GM12878 (cell line): ENCODE measurements at regions not wholly inside any gene's neighbourhood (a gene's known extent, or its start where the extent isn't known, plus 50 kb on each side); places are given as distances from the start of the nearest gene placed in this dataset.

ENCODE experiments used
- ATAC-seq: fragments of 200-7000 bp; cut with Tn5 transposase; 3 replicates; pipeline ENCODE4 v1.9.1; 2020; ENCODE audit warnings: mild to moderate bottlenecking, moderate library complexity
- BruUV-seq: library from RNA; stranded (reverse); fragments of 400-500 nt; replicated peaks from 2 replicates; lab custom pipeline; 2021; lab: Mats Ljungman, UMichigan
- CTCF ChIA-PET: fragments of 300-600 bp; sonication (Branson Sonifier 250); formaldehyde crosslinking; extraction: SDS; loops from one replicate; lab custom pipeline; 2021; ENCODE audit warnings: inconsistent platforms; lab: Yijun Ruan, JAX
- POLR2A ChIA-PET: fragments of 350-600 bp; formaldehyde crosslinking; extraction: SDS; loops from one replicate; lab custom pipeline; 2021; ENCODE audit warnings: inconsistent platforms; lab: Charles Lee
- RAD21 ChIA-PET: fragments of 300-600 bp; sonication (Branson Sonifier 250); formaldehyde crosslinking; loops from one replicate; lab custom pipeline; 2023; ENCODE audit warnings: antibody characterized with exemption; ENCODE audit not compliant: unreplicated experiment; lab: Charles Lee
- SMC1A ChIA-PET: fragments of 300-600 bp; sonication (Branson Sonifier 250); formaldehyde crosslinking; loops from one replicate; lab custom pipeline; 2023; ENCODE audit not compliant: unreplicated experiment, uncharacterized antibody; lab: Charles Lee
- DNase-seq: peaks from one replicate; pipeline ENCODE4 v3.0.0-alpha.2; 2011; ENCODE audit warnings: low read depth, low spot score
- FAIRE-seq: peaks from 3 replicates; lab custom pipeline; 2011; peaks lifted over from hg19 to GRCh38; lab: Jason Lieb, UNC
- H2AFZ ChIP-seq: 2 replicates; pipeline ENCODE4 v1.6.0; 2011; ENCODE audit warnings: low read depth, low read length, control low read depth; ENCODE audit not compliant: control insufficient read depth
- H3K27ac ChIP-seq: 2 replicates; pipeline ENCODE4 v1.5.1; 2011; ENCODE audit warnings: control low read depth; ENCODE audit not compliant: control insufficient read depth, insufficient read depth
- H3K27me3 ChIP-seq, 2 experiments: replicated peaks in 1 of 2; 2 replicates each; pipeline versions ENCODE4 v1.6.0 to v1.6.1; 2011; ENCODE audit warnings: low read length in 1 of 2; ENCODE audit not compliant: control insufficient read depth in 2 of 2, insufficient read depth in 2 of 2
- H3K36me3 ChIP-seq, 2 experiments: 2 replicates each; pipeline ENCODE4 v1.5.1; 2011; ENCODE audit warnings: low read length in 1 of 2; ENCODE audit not compliant: control insufficient read depth in 2 of 2, insufficient read depth in 2 of 2
- H3K4me1 ChIP-seq: 2 replicates; pipeline ENCODE4 v1.6.1; 2011; ENCODE audit warnings: mild to moderate bottlenecking, low read length, moderate library complexity, mixed read lengths; ENCODE audit not compliant: control insufficient read depth, insufficient read depth
- H3K4me2 ChIP-seq: 2 replicates; pipeline ENCODE4 v1.6.0; 2011; ENCODE audit warnings: control low read depth; ENCODE audit not compliant: control insufficient read depth, insufficient read depth
- H3K4me3 ChIP-seq: fragments of 200-600 bp; sonication (generic); 2 replicates; pipeline ENCODE4 v1.5.1; 2016
- H3K79me2 ChIP-seq: 2 replicates; pipeline ENCODE4 v1.6.0; 2011; ENCODE audit warnings: low read length; ENCODE audit not compliant: control insufficient read depth, insufficient read depth
- H3K9ac ChIP-seq: 2 replicates; pipeline ENCODE4 v1.8.0; 2011; ENCODE audit warnings: low read length, control low read depth, mixed read lengths; ENCODE audit not compliant: control insufficient read depth, insufficient read depth
- H3K9me3 ChIP-seq: replicated peaks from 3 replicates; pipeline ENCODE4 v1.5.1; 2011; ENCODE audit warnings: mild to moderate bottlenecking, low read length; ENCODE audit not compliant: control insufficient read depth, insufficient read depth
- H4K20me1 ChIP-seq: 2 replicates; pipeline ENCODE4 v1.6.0; 2011; ENCODE audit not compliant: control insufficient read depth, insufficient read depth
- IKZF2 ChIP-seq, 2 experiments: fragments of 450-650 bp; IDR thresholded peaks; 2 replicates each; pipeline ENCODE4 v1.6.1; 2017; ENCODE audit warnings: mild to moderate bottlenecking in 2 of 2, moderate library complexity in 2 of 2
- PAX5 ChIP-seq: IDR thresholded peaks from 2 replicates; pipeline ENCODE4 v1.6.1; 2011; ENCODE audit warnings: low read depth, low read length, borderline replicate concordance
- RAD21 ChIP-seq: IDR thresholded peaks from 2 replicates; pipeline ENCODE4 v1.6.1; 2011; ENCODE audit warnings: mild to moderate bottlenecking, low read depth, low read length, moderate library complexity; ENCODE audit not compliant: insufficient read depth
- WGBS: methylation state at CpG from one replicate; pipeline ENCODE4 v1.1.6; 2016; ENCODE audit warnings: low lambda C conversion rate; ENCODE audit not compliant: insufficient replicate concordance, insufficient coverage; ENCODE audit errors: missing lambda C conversion rate; 5-methylcytosine and 5-hydroxymethylcytosine counted together
- in situ Hi-C: fragments of 300-500 bp; cut with MboI; formaldehyde crosslinking; loops from 9 replicates; pipeline ENCODE4 v1.14.3; 2018; ENCODE audit warnings: mixed read lengths
- intact Hi-C: fragments of 100-400 bp; cut with micrococcal nuclease; formaldehyde crosslinking; loops from one replicate; pipeline ENCODE4 v1.14.2; 2022; ENCODE audit not compliant: unreplicated experiment
- TF ChIP-seq, protein P1 (sequence below): IDR thresholded peaks from 2 replicates; pipeline ENCODE4 v1.6.1; 2011; ENCODE audit warnings: borderline replicate concordance, low read depth, mild to moderate bottlenecking, moderate library complexity, low read length; ENCODE audit not compliant: insufficient read depth, poor library complexity, severe bottlenecking

DNA sequence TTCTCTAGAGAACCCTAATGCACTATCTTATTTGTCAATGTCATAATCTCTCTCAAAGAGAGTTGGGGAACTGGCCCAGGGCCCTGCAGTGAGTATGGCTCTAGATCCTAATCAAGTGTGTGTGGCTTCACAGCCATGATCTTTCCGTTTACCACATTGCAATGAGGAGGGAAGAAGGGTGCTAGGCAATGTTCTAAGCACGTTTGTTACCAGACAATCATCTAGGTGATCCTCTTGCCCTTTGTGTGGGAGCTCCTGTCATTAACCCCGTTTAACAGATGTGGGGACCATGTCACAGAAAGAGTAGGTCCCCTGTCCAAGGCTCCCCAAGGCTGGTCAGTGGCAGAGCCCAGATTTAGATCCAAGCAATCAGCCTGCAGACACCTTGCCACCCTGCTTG, 128.2 kb upstream of the IRX4 start:
- BruUV-seq: no TSS peak
- no peak for ATAC-seq
- H2AFZ ChIP-seq: no peak overlapping the region
- in situ Hi-C loops (no loop called here), intact Hi-C loops (no loop called here)
- no peak overlapping the region for H3K27ac ChIP-seq
- SMC1A ChIA-PET: no interaction called here
- no peaks in the 10 kb centered on the region for H3K36me3 ChIP-seq
- no peak overlapping the region for H3K4me2 ChIP-seq
- no peak overlapping the region for H3K9ac ChIP-seq
- DNase-seq: no peak
- no peaks in the 10 kb centered on the region for H3K79me2 ChIP-seq
- no peaks in the 10 kb centered on the region for H4K20me1 ChIP-seq
- CTCF ChIA-PET: interaction anchor here (0.7 kb wide), 1 partner anchor 10 kb away, joined by 3 read pairs; no protein-coding TSS in a partner anchor
- RAD21 ChIA-PET: no interaction called here
- POLR2A ChIA-PET: no interaction called here
- WGBS: 6% methylated on average over 3 of the region's 3 CpGs
- no peaks in the 10 kb centered on the region for H3K4me1 ChIP-seq
- TF ChIP-seq, protein P1, sequence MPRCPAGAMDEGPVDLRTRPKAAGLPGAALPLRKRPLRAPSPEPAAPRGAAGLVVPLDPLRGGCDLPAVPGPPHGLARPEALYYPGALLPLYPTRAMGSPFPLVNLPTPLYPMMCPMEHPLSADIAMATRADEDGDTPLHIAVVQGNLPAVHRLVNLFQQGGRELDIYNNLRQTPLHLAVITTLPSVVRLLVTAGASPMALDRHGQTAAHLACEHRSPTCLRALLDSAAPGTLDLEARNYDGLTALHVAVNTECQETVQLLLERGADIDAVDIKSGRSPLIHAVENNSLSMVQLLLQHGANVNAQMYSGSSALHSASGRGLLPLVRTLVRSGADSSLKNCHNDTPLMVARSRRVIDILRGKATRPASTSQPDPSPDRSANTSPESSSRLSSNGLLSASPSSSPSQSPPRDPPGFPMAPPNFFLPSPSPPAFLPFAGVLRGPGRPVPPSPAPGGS: no peak
- TF ChIP-seq RAD21 (no peak), IKZF2 (IDR thresholded peaks at IDR 0.05) (no peak), PAX5 (no peak)
- H3K9me3 ChIP-seq: no peaks in the 10 kb centered on the region
- FAIRE-seq: no peak
- no peak overlapping the region for H3K4me3 ChIP-seq
- H3K27me3 ChIP-seq: no peaks in the 10 kb centered on the region; a peak in 1 of 4 replicates
